ENCODE measurements at regions not wholly inside any gene's neighbourhood (a gene's known extent, or its start where the extent isn't known, plus 50 kb on each side); places are given as distances from the start of the nearest gene placed in this dataset.

DNA sequence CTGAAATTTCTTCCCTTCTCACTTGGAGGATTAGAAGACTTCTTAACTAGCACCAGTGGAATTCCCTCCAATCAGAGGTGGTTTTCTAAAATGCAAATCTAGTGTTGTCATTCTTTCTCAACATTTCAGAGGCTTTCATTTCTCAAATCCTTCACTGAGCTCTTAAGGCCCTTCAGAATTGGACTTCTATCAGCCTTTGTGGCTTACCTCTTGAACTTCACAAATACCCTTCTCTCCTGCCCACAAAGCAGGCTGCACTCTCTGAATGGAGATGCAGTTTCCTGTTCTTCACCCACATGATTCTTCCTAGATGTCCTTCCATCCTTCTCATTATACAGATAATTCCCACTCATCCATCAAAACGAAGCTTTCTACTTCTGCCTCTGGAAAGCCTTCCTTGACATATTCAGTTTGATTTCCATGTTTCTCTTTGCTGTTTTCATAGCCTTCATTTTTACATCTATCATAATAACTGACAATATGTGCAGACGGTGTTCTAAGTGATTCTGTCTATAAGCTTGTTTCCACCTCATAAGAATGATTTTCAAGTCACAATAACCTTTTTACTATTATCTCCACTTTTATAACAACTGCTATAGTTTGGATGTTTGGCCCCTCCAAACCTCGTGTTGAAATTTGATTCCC, 123.1 kb upstream of the GPR12 start:
- Histone ChIP-seq H3K27me3 (ENCODE audit: low read depth, low read length) (peaks cover 35% of the 10 kb centered on the region), H3K9ac (ENCODE audit: low read length) (no peak overlapping the region), H3K4me3 (ENCODE audit: low read length) (no peak overlapping the region), H3K36me3 (replicated peaks; ENCODE audit: low read depth, low read length) (no peaks in the 10 kb centered on the region), H4K20me1 (ENCODE audit: insufficient read depth, low read length) (no peaks in the 10 kb centered on the region), H3K4me2 (ENCODE audit: low read length) (no peak overlapping the region), H3K4me1 (ENCODE audit: low read length) (no peaks in the 10 kb centered on the region), H3K27ac (ENCODE audit: low read length) (no peak overlapping the region), H3K9me3 (ENCODE audit: insufficient read depth, low read length) (no peaks in the 10 kb centered on the region), H3K79me2 (ENCODE audit: low read length) (no peaks in the 10 kb centered on the region), H2AFZ (ENCODE audit: low read depth, low read length) (no peak overlapping the region)
- TF ChIP-seq, protein P1, sequence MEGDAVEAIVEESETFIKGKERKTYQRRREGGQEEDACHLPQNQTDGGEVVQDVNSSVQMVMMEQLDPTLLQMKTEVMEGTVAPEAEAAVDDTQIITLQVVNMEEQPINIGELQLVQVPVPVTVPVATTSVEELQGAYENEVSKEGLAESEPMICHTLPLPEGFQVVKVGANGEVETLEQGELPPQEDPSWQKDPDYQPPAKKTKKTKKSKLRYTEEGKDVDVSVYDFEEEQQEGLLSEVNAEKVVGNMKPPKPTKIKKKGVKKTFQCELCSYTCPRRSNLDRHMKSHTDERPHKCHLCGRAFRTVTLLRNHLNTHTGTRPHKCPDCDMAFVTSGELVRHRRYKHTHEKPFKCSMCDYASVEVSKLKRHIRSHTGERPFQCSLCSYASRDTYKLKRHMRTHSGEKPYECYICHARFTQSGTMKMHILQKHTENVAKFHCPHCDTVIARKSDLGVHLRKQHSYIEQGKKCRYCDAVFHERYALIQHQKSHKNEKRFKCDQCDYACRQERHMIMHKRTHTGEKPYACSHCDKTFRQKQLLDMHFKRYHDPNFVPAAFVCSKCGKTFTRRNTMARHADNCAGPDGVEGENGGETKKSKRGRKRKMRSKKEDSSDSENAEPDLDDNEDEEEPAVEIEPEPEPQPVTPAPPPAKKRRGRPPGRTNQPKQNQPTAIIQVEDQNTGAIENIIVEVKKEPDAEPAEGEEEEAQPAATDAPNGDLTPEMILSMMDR (IDR thresholded peaks at IDR 0.05; ENCODE audit: low read depth, low read length) = no peak
- TF ChIP-seq EZH2phosphoT487 (IDR thresholded peaks at IDR 0.05; ENCODE audit: low read depth) = no peak

DNA sequence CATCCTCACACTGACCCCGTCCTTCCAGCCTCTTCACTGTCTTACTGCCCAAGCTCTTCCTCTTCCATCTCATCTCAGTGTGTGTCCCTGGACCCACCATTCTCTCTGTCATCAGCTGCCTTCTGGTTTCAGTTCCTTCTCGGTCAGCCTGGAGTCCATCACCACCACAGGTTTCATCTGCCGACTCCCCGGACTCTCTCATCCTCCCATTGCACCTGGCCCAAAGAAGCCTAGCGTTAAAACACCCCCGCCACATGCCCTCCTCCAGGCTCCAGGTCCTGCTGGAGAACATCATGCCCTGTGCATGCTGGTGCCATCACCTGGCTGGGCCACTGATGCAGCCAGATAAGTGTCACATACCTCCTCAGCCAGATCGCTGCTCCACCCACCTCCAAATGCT, 122.1 kb upstream of the GPR12 start:
- Histone ChIP-seq H4K20me1 (ENCODE audit: insufficient read depth, low read length) (no peaks in the 10 kb centered on the region), H3K36me3 (replicated peaks; ENCODE audit: low read depth, low read length) (no peaks in the 10 kb centered on the region), H3K4me1 (ENCODE audit: low read length) (no peaks in the 10 kb centered on the region), H3K4me2 (ENCODE audit: low read length) (no peak overlapping the region), H3K27me3 (ENCODE audit: low read depth, low read length) (peaks cover 41% of the 10 kb centered on the region), H3K4me3 (ENCODE audit: low read length) (no peak overlapping the region), H3K9ac (ENCODE audit: low read length) (no peak overlapping the region), H3K9me3 (ENCODE audit: insufficient read depth, low read length) (no peaks in the 10 kb centered on the region), H2AFZ (ENCODE audit: low read depth, low read length) (no peak overlapping the region), H3K27ac (ENCODE audit: low read length) (no peak overlapping the region), H3K79me2 (ENCODE audit: low read length) (no peaks in the 10 kb centered on the region)
- no peak for TF ChIP-seq EZH2phosphoT487 (IDR thresholded peaks at IDR 0.05; ENCODE audit: low read depth)
- TF ChIP-seq, protein P1 (IDR thresholded peaks at IDR 0.05; ENCODE audit: low read depth, low read length) = no peak

DNA sequence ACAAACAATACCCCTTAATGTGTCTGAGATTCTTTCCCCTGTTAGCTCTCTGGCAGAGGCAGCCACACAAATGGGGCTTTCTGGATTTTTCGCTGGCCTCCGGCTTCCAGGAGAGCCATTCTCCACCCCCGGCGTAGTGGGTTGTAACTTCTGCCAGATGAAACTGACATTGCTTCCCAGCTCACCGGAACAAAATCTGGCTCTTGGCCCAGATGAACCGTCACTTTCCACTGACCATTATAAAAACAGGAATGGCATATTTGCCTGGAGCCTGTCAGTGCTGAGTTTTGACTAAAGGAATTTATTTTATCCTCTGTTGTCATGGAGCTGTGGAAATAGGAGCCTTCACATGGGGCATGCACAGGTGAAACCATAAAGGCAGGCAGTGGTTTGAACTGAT, 120.6 kb upstream of the GPR12 start:
- Histone ChIP-seq H3K27ac (ENCODE audit: low read length) (no peak overlapping the region), H2AFZ (ENCODE audit: low read depth, low read length) (no peak overlapping the region), H3K36me3 (replicated peaks; ENCODE audit: low read depth, low read length) (no peaks in the 10 kb centered on the region), H3K4me2 (ENCODE audit: low read length) (no peak overlapping the region), H3K9ac (ENCODE audit: low read length) (no peak overlapping the region), H3K79me2 (ENCODE audit: low read length) (no peaks in the 10 kb centered on the region), H4K20me1 (ENCODE audit: insufficient read depth, low read length) (no peaks in the 10 kb centered on the region), H3K4me3 (ENCODE audit: low read length) (no peak overlapping the region), H3K27me3 (ENCODE audit: low read depth, low read length) (peaks cover 31% of the 10 kb centered on the region; the same call in 1 of the 2 replicates), H3K4me1 (ENCODE audit: low read length) (no peaks in the 10 kb centered on the region), H3K9me3 (ENCODE audit: insufficient read depth, low read length) (peaks cover 6% of the 10 kb centered on the region)
- no peak for TF ChIP-seq EZH2phosphoT487 (IDR thresholded peaks at IDR 0.05; ENCODE audit: low read depth)
- TF ChIP-seq, protein P1 (IDR thresholded peaks at IDR 0.05; ENCODE audit: low read depth, low read length) = no peak

DNA sequence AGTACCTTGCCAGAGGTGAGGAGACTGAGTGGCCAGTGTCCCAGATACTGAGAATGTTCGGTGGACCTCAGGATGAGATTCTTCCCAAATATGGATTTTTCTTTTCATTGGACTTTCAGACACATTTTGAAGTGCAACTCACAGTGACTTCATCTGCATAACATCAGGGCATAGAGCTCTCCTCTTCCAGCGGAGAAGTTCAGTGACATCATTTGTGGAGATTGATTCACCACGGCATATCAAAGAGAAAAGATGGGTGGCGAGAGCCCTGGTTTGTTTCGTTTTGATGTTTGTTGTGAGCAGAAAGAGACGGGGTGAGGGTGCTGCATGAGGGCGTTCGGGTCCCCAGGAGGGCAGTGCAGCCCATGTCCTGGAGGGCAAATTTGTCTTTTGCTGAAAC, 120.1 kb upstream of the GPR12 start:
- H3K4me1 ChIP-seq (ENCODE audit: low read length) = no peaks in the 10 kb centered on the region
- H3K36me3 ChIP-seq (replicated peaks; ENCODE audit: low read depth, low read length) = no peaks in the 10 kb centered on the region
- H3K27me3 ChIP-seq (ENCODE audit: low read depth, low read length) = peaks cover 31% of the 10 kb centered on the region; the same call in 1 of the 2 replicates
- H3K79me2 ChIP-seq (ENCODE audit: low read length) = no peaks in the 10 kb centered on the region
- H2AFZ ChIP-seq (ENCODE audit: low read depth, low read length) = no peak overlapping the region
- H3K4me2 ChIP-seq (ENCODE audit: low read length) = no peak overlapping the region
- peaks cover 10% of the 10 kb centered on the region for H3K9me3 ChIP-seq (ENCODE audit: insufficient read depth, low read length)
- TF ChIP-seq, protein P1 (IDR thresholded peaks at IDR 0.05; ENCODE audit: low read depth, low read length) = no peak
- TF ChIP-seq EZH2phosphoT487 (IDR thresholded peaks at IDR 0.05; ENCODE audit: low read depth) = no peak
- no peak overlapping the region for H3K4me3 ChIP-seq (ENCODE audit: low read length)
- H3K9ac ChIP-seq (ENCODE audit: low read length) = no peak overlapping the region
- H4K20me1 ChIP-seq (ENCODE audit: insufficient read depth, low read length) = no peaks in the 10 kb centered on the region
- no peak overlapping the region for H3K27ac ChIP-seq (ENCODE audit: low read length)

All from OCI-LY3 (cell line).